IPS DF 4.7 (cell line): ENCODE measurements at regions not wholly inside any gene's neighbourhood (a gene's known extent, or its start where the extent isn't known, plus 50 kb on each side); places are given as distances from the start of the nearest gene placed in this dataset.
"Not testable (repeated sequence)": the region's sequence is repeated elsewhere in the genome, so short reads cannot be mapped to it uniquely, and the experiment has no call there.

Experiments
- DNase-seq: peaks from one replicate; pipeline ENCODE4 v3.0.0-alpha.2; 2013; ENCODE audit warnings: low spot score; ENCODE audit errors: extremely low read depth

- DNase-seq: no peak
Measured at GRCh38 chr7:91674470-91674869, 206.0 kb downstream of the MTERF1 start.

- no peak for DNase-seq
Measured at GRCh38 chr7:91681718-91682117, 198.8 kb downstream of the MTERF1 start.

DNA sequence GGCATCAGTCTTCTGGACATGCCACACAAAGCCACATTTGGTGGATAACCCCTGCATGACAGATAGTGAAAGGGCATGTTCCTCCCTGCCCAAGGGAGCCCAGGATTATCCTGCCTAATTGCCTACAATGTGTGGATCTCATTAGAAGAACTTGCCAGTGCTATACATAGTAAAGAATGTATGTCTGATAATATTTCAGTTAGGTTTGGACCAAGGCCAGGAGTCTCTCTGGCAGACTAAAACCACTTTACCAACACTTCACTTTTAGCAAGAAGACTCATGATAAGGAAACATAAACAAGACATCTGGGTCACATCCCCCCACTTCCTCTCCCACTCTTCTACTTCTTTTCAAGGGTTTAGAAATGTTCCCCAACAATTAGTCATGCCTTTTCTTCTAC lies 196.7 kb downstream of the MTERF1 start:
- no peak for DNase-seq

DNA sequence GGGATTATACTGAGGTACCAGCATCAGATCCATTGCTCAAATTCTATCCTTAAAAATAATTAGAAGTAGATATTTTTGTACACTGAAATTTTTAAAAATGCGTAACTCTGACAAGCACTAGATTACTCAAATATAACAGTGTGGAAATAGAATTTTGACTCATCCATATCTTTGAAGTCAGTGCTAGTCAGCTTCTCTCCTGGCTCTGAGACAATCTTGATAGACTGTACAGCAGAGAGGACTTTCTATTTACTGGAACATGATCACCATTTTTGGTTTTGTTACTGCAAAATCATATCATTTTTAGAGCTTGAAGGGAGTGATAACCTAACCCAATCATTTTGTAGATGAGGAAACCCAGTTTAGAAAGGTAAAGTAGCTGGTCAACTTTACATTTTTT lies 195.0 kb downstream of the MTERF1 start:
- no peak for DNase-seq

DNA sequence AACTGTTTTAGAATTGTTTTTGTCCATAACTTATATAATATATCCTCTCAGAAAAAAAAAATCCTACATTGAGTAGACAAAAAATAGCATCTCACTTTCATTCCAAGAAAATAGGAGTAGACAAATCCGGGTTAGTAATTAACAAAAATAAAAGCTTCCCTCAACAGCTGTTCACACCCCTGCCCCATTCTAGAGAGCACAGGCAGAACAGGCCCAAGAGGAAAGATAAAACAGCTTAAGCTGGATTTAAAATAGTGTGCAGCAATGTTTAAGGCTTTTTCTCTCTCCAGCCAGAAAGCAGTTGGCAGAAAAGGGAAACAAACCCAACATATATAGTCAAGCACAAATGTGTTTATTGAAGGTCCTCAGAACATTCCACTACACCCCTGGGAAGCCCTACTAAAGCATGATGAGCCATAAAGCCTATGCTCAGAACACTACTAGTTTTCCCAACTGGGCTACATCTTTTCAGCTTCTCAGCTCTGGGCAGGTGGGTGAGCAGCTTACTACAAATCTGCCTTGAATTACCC lies 189.9 kb downstream of the MTERF1 start:
- DNase-seq: no peak

DNA sequence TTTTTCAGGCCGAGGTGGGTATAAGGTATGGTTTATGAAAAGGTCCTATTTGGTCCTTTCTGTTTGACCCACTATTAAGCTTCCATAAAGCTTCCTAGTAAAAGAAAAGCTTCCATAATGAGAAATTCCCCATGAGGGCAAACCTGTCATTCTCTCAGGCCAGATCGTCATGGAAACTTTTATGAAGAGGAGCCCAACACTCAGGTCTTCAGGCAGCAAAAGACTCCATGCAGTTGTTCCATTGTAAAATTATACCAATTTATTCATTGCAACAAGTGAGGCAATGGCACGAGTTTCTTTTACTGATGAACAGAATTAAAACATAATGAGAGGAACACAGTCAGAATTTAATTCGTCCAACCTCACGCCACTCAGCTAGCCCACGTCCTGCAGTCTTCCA lies 188.6 kb downstream of the MTERF1 start:
- DNase-seq: no peak

GRCh38 chr7:91692800-91693199 lies 187.7 kb downstream of the MTERF1 start:
- no peak for DNase-seq

GRCh38 chr7:91694351-91694841 lies 186.1 kb downstream of the MTERF1 start:
- DNase-seq: no peak

- no peak for DNase-seq
Measured at GRCh38 chr7:91710881-91711280, 169.6 kb downstream of the MTERF1 start.

GRCh38 chr7:91713669-91714068 lies 166.8 kb downstream of the MTERF1 start:
- no peak for DNase-seq

DNA sequence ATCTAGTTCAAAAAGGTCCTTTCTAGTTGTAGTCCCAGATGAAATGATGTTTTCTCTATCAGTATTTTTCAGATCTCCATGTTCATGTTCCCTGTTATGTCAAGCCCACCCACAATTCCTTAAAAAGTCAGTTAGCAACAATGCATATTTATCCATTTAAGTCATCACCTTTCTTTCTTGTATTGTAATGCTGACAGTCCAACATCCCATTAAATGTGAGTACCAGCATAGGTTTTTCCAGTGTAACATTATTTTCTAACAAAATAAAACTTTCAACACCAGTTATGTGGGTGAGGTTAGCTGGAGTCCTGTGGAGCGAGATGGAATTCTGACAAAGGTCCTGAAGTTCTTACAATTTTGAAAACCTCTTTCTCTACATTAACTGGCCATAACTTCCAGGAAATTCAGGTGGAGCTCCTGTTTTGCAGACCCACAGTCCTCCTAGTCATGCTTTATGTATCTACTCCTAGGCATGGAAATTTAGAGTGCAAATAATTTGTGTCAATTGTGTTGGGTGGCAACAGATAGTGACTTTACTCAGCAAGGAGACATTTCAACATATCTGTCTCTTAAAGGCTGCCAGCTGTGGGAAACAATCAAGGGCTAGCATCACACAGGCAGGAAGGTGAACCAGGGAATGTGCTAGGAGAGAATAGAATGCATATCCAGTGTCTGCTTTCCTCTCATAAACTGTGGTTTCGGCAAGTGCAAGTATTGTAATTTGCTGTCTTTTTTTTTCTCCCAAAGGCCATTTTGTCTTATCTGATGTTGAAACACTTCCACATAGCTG lies 162.6 kb downstream of the MTERF1 start:
- no peak for DNase-seq

GRCh38 chr7:91719008-91719407 lies 161.5 kb downstream of the MTERF1 start:
- no peak for DNase-seq

DNA sequence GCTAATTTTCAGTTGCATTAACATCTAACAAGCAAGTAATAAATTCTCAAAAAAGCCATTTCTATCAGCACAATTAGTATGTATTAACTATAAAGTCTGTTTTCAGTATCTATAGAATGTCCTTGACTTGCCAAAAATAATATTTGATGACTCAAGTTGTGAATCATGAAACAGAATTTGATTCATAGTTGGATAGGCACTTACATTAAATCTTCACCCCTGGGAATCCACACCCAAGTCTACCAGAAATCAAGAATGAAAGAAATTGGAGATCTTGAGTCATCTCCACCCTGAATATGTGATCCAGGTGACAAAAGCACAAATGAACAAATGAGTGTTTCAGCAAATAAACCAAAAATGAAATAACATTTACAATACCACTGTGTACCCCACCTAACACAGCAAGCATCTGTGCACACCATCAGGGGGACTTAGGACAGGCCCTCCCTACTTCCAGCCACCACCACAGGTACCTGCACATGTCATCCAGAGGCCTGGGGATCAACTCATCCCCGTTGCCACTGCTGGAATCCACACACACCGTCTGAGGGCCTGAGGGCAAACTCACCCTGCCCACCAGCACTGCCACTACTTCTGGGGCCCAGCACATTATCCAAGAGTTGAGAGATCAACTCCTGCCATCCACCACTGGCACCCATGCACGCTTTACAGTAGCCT lies 160.1 kb downstream of the MTERF1 start:
- DNase-seq: no peak

DNA sequence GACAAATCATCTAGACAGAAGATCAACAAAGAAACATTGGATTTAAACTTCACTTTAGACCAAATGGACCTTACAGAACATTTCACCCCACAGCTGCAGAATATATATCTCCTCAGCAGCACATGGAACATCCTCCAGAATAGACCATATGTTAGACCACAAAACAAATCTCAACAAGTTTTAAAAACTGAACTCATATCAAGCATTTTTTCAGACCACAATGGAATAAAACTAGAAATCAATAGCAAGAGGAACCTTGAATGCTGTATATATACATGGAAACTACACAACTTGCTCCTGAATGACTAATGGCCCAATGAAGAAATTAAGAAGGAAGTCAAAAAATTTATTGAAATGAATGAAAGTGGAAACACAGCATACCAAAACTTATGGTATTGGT lies 157.7 kb downstream of the MTERF1 start:
- no peak for DNase-seq

GRCh38 chr7:91729046-91729445 lies 151.5 kb downstream of the MTERF1 start:
- not testable (repeated sequence) for DNase-seq

DNA sequence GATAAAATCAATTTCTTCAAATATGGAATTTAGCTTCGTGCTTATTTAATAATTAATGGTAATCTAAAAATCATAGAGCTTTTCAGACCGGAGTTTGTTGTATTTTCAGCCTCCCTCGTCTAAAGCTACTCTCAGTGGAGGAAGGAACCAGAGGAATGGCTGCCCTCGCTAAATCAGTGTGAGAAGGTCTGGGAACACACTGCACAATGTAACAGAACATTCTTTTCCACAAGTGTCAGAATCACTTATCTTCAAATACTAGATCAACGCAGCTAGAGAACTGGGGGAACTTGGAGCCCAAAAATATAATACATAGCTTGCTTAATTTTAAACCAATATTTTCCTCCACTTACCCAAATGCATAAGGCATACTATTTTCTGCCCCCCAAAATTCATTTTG lies 148.5 kb downstream of the MTERF1 start:
- no peak for DNase-seq

DNA sequence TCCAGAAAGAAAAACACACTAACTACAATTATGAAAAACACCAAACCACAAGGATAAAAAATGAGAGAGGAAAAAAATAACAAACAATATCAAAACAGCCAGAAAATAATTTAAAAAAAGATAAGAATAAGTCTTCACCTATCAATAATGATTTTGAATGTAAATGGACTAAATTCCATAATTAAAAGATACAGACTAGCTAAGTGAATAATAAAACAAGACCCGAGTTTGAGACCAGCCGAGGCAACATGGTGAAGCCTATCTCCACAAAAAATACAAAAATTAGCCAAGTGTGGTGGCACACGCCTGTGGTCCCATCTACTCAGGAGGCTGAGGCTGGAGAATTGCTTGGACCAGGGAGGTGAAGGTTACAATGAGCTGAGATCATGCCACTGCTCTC lies 131.1 kb downstream of the MTERF1 start:
- no peak for DNase-seq

DNA sequence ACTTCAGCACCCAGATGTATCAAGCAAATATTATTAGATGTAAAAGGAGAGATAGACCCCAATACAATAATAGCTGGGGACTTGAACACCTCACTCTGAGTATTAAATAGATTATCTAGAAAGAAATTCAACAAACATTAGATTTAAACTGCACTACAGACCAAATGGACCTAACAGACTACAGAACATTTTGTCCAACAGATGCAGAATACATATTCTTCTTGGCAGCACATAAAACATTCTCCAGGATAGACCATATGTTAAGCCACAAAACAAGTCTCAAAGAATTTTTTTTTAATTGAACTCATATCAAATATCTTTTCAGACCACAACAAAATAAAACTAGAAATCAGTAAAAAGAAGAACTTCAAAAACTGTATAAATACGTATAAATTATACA lies 130.4 kb downstream of the MTERF1 start:
- no peak for DNase-seq

DNA sequence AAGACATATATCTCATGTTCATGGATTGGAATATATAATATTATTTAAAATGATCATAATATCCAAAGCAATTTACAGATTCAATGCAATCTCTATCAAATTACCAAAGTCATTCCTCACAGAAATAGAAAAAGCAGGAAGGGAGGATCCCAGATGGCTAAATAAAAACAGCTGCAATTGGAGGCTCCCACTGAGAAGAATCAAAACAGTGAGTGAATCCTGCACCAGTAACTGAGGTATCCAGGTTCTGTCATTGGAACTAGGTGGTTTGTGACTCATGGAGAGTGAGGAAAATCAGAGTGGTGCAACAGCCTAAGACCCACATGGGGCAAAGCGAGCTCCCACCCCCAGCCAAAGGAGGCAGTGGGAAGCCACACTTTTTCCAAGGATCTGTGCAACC lies 128.4 kb downstream of the MTERF1 start:
- no peak for DNase-seq

- DNase-seq: not testable (repeated sequence)
Measured at GRCh38 chr7:91754280-91754679, 126.2 kb downstream of the MTERF1 start.

DNA sequence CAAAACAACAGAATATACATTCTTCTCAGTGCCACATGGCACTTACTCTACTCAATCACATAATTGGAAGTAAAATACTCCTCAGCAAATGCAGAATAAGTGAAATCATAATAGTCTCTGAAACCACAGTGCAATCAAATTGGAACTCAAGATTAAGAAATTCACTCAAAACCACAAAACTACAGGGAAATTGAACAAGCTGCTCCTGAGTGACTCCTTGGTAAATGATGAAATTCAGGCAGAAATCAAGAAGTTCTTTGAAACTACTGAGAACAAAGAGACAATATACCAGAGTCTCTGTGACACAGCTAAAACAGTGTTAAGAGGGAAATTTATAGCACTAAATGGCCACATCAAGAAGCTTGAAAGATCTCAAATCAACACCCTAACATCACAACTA lies 125.4 kb downstream of the MTERF1 start:
- DNase-seq: not testable (repeated sequence)

DNA sequence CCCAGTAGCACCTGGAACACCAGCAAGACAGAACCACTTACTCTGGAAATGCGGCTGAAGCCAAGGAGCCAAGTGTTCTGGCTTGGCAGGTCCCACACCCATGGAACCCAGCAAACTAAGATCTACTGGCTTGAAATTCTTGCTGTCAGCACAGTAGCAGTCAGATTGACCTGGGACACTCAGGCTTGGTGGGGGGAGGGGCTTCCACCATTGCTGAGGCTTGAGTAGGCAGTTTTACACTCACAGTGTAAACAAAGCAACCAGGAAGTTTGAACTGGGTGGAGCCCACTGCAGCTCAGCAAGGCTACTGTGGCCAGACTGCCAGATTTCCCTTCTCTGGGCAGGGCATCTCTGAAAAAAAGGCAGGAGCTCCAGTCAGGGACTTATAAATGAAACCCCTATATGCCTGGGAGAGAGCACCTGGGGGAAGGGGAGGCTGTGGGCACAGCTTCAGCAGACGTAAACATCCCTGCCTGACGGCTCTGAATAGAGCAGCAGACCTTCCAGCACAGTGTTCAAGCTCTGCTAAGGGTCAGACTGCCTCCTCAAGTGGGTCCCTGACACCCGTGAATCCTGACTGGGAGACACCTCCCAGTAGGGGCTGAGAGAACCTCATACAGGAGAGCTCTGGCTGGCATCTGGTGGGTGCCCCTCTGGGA lies 121.2 kb downstream of the MTERF1 start:
- peak; percentile 28 for DNase-seq
